ENCODE measurements at regions not wholly inside any gene's neighbourhood (a gene's known extent, or its start where the extent isn't known, plus 50 kb on each side); places are given as distances from the start of the nearest gene placed in this dataset.
"Not testable (repeated sequence)": the region's sequence is repeated elsewhere in the genome, so short reads cannot be mapped to it uniquely, and the experiment has no call there.

DNA sequence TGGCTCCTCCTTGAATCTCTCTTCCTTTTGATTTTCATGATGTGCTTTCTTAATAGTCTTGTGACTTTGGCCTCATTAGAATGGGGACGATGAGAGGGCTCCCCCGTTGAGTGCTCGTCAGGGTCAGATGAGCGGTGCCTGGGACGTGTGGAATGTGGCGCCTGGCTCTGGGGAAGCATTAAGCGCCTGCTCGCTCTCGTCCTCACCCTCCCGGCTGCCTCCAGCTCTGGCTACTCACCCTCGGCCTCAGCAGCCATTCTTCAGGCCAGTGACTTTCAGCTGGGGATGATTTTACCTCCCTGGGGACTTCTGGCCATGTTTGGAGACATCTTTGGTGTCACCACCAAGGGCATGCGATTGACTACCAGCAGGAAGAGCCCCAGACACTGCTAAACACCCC lies 69.7 kb downstream of the RPS6KA4 start:
- intact Hi-C loops (cut with micrococcal nuclease): no loop called here
- ATAC-seq: no peak

DNA sequence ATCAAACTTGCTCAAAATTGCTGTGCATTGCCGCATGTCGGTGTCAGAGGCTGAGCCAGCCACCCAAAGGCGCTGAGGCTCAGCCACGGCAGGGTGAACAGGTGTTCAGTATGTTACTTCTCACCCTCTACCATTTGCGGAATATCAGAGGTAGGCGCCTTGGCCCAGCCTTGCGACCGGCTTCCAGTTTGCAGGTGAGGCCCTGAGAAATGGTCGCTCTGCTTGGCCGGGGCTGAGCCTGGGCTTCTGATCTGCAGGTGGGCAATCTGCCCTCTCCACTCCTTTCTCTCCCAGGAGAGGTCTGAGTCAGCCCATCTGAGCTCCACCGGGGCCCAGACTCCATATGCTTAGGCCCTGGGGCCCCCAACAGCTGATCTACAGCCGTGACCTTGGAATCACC lies 71.0 kb downstream of the RPS6KA4 start:
- intact Hi-C loops (cut with micrococcal nuclease): no loop called here
- no peak for DNase-seq
- no peak for ATAC-seq

More for the DNA sequence above, 69.7 kb downstream of the RPS6KA4 start:
- DNase-seq: no peak

DNA sequence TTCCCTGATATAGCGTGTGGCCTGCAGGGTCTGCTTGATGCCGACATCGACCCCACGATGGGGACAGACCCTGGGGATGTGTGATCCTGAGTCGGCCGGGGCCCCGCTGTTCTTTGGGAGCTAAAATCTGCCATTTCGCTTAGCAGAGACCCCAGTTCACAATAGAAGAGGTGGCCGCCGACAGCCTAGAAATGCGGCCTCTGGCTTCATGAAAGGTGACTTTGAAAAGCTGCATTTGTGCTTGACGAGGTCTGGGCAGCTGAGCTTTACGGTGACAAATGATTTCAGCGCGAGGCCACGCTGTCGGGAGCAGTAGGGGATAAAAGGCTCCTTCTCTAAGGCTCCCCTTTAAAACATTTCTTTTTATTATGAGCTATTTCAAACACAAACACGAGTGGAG lies 71.7 kb downstream of the RPS6KA4 start:
- ATAC-seq (no peak), DNase-seq (no peak)
- intact Hi-C loops (cut with micrococcal nuclease): no loop called here

DNA sequence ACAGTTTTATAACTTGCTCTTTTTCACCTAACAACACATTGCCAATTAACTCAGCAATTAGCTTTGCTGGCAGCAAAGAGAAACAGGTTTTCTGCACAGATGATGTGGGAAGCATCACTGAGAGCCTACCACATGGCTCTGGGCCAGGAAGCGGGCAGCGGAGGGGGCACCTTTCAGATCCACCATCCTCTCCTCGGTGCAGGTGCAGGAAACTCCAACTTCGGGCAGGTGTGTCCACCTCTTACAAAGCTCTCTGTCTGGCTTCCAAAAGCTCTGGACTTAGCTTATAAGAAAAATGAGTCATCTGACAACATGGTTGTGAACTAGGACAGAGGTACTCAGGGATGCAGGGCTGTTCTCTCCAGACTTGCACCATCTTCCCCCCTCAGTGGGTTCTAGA lies 77.0 kb downstream of the RPS6KA4 start:
- intact Hi-C loops (cut with micrococcal nuclease): no loop called here
- DNase-seq (no peak), ATAC-seq (no peak)

DNA sequence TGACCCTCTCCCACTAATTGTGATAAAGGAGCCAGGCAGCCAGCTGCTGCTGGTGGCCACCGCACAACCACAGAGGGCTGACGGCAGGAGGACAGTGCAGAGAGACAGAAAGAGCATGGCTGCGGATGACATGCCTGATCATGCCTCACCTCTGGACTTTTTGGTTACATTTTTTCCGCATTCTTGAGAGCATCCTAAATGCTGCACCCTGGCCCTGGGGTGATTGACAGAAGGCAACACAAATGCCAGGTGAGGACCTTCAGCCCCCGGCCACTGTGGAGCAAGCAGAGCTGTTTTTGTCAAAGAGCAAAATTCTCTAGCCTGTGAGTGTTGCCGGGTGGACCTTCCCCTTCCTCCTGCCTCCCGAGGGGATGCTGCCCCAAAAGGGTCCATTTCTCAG lies 78.5 kb downstream of the RPS6KA4 start:
- ATAC-seq: no peak
- intact Hi-C loops (cut with micrococcal nuclease): no loop called here
- no peak for DNase-seq

DNA sequence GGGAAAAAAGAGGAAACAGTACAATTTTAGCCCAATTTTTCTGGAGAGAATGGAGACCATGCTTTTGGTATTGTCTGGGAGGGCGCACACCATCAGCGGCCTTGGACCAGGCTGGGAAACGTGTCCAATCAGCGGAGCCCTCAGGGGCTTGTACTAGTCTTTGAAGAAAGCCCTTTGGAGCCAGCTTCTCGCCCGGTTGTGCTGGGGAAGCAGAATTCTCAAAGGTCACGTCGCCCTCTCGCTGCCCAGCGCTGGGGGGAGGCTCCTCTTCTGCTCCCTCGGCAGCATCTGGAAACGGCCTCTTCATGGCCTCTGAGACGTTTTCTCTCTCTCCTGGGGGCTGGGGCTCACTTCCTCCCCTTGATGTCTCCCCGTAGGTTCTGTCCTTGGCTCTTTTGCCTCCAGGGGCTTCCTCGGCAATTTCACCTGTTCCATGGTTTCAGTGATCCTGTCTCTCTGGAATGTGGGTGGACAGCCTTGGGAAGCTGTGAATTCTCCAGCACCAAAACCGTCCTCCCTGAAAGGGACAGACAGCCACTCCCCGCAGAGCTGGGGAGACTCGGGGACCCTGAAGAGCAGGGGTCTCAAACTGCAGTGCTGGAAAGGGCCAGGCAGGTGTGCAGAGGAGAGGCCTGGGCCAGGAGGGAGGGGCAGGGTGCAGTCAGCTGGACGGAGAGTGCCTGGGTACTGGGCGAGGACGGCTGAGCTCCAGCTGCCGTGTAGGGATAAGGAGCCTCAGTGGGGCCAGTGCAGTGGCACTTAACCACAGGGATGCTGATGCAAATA lies 80.2 kb downstream of the RPS6KA4 start:
- intact Hi-C loops (cut with micrococcal nuclease): no loop called here
- ATAC-seq (no peak), DNase-seq (no peak)

DNA sequence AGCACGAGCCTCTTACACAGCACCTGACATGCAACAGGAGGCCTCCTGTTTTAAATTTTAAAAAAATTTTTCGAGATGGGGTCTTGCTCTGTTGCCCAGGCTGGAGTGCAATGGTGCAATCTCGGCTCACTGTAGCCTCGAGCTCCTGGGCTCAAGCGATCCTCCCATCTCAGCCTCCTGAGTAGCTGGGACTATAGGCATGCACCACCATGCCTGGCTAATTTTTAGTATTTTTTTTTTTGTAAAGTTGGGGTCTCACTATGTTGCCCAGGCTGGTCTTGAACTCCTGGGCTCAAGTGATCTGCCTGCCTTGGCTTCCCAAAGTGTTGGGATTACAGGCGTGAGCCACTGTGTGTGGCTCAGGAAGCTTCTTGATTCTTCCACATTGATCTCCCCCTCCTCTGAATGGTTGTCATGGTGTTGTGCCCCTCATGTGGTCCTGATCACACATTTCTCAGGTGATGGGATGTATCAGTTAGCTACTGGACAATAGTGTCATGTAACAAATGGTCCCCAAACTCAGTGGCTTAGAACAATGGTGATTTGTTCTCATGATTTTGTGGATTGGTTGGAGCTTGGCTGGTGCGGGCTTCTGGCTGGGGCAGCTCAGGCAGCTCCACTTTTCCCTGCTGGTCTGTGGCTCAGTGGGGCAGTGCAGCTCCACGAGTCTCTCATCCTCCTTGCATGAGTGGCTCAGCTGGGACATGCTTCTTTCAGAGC lies 81.0 kb downstream of the RPS6KA4 start:
- ATAC-seq; DNase-seq; intact Hi-C loops (cut with micrococcal nuclease): not testable (repeated sequence)

DNA sequence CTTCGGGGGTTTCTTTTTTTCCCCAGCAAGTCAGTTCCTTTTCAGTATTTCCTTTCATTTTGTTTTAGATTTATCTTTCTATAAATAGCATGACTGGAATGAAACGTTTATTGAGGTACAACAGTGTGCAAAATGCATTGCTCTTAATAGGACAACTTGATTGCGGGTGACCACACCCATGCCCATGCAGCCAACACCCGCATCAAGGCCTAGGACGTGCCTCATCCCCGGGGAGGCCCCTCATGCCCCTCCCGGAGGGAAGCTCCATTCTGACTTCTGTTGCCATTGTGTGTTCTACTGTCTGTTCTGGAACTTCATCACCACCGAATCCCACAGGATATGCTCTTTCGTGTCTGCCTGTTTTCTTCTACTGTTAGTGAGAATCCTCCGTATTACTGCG lies 82.2 kb downstream of the RPS6KA4 start:
- ATAC-seq: no peak
- no peak for DNase-seq
- intact Hi-C loops (cut with micrococcal nuclease): no loop called here

DNA sequence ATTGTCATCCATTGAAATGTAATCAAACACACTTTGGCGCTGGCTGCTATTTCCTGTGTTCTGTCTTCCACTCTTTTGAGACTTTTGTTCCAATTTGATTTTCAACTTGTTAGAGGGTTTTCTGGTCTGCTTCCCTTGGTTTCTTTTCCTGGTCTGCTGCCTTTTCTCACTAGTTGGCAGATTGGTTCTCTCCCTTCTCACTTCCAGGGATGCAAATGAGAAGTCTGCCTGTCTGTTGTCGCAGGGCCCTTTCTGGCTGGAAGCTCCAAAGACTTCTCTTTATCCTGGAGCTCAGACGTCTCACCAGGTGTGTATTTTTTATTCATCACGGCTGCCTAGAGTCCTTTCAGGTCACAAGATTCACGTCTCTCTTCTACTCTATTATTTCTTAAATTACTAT lies 84.0 kb downstream of the RPS6KA4 start:
- intact Hi-C loops (cut with micrococcal nuclease): no loop called here
- ATAC-seq (no peak), DNase-seq (no peak)

DNA sequence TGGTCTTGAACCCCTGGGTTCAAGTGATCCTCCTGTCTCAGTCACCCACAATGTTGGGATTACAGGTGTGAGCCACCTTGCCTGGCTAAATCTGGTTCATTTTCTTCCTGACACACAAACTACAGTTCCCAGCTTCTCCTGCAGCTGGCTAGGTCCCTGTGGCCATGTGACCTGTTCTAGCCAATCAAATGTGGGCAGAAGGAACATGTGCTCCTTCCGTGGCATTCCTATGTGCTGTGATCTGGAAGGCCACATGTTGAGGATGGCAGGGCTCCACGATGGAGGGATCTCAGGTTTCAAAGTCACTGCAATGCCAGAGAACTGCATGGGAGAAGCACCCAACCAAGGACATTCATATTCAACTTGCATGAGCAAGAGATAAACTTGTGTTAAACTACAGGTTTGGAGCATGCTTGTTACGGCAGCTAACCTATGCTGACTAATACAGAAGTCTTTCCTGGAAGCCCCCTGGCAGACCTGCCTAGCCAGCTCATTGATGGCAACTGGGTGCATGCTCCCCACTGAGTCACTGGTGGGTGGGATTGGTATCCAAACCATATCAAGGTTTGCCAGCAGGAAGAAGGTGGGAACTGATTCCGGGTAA lies 86.0 kb downstream of the RPS6KA4 start:
- ATAC-seq: no peak
- intact Hi-C loops (cut with micrococcal nuclease): no loop called here
- no peak for DNase-seq

DNA sequence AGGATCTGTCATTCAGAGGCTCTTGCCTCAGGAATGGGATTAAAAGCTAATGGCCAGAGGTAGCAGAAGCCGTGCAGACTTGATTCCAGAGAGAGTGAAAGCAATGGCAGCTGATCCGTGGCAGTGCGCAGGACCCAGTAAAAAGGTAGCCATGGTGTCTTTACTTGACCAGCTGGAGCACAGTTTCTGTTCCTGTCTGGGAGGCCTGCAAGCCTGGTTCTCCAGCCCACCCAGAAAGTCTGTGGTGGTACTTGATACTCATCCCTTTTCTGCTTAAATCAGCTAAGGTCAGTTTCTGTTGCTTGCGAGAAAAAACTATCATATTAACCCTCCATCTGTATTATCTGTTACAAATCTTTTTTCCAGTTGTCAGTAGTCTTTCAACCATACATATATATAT lies 86.7 kb downstream of the RPS6KA4 start:
- DNase-seq (no peak), ATAC-seq (no peak)
- intact Hi-C loops (cut with micrococcal nuclease): no loop called here

DNA sequence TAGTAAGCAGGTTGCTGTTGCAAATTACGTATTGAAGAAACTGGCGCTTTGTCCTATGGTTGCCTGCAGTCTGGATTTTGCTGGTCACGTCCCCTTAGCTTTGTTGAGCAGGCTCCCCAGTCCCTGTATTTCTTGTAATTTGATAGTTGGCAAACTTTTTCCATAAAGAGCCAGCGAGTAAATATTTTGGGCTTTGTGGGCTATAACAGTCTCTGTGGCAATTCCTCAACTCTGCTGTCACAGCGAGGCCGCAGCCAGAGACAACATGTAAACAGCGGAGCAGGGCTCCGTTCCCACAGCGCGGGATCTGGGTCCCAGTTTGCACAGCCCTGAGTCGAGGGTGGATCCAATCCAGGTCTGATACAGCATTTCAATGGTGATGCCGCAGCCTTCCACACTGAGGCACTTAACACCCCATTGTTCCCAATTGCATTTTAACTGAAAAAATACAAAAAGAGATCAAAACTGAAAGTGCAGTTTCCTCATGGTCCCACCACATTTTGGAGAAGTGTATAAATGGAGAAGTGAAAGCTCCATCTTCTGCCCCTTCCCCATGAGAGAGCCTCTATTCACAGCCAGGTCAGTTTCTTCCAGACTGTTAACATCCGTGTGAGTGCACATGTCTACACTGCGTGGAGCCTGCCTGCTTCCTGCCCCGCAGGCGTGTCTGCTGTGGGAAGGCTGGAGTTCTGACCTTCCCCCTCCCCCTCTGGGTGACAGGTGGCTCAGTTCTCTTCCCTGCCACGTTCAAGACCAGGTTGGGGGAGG lies 89.1 kb downstream of the RPS6KA4 start:
- intact Hi-C loops (cut with micrococcal nuclease): no loop called here
- peak; percentile 41 for DNase-seq
- peak; percentile 63 for ATAC-seq

DNA sequence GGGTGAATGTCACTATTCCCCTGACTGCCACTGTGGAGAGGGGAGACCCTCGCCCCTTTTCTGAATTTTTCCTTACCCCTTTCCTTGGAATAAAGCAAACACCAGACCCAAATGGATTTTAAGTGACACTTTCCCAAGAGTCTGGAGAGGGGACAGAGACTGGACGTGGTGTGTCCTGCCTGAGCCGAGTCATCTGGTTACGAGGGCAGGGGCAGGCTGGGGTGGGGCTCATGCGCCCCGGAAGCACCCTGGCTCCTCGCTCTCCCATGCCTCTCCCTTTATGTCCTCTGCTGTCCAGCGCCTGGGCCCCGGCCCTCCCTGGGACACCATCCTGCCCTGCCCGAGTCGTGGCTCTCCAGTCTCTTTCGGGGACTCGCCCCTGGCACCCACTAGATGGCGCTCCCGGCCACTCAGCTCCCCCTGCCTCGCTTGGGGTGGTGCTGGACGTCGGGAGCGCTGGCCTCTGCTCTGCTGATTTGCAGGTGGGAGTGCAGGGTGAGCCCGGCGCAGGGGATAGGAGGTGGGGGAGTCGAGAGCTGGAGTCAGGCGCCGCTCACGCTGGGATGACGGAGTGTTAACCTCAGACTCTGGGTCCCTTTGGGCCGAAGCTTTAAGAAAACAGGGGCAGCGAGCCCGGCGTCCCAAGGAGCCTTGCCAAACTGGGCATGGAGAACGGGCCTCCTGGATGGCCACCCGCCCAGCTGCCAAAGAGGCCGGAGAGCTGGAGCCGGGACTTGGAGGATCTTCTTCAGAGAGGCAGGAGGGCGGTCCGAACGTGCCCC lies 89.8 kb downstream of the RPS6KA4 start:
- DNase-seq: peak; percentile 89
- intact Hi-C loops (cut with micrococcal nuclease): no loop called here
- ATAC-seq: peak; percentile 98

DNA sequence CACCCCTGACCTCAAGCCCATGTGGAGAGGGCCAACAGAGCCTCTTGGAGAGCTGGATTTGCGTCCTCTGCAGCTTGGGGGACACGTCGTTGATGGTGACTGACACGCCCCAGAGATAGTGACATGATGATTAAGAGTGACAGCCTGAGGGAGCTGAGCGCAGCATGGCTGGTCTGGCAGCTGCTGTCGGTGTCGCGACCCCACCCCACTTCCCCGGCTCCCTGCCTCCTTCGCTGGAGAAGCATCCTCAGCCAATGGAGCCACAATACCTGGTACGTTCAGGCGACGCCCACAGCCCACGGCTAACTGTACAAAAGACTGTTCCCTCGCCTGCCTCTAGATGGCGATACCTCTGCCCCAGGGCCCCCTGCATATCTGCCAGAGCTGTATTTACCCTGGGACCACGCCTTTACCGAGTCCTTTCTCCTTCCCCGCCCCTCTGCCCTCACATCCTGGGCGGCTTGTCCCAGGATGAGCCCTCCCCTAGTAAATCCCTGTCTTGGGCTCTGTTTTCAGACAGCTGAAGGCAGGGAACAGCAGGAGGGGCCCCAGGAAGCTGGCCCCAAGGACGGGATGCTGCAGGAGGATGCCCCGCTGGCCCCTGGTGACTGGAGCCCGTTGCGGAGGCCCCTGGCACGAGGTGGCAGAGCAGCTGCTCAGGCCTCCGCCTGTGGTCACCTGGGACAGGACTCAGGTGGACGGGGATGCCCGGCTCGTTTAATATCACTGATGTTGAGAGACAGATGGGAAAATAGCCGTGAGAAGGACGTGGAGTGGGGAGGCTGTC lies 90.6 kb downstream of the RPS6KA4 start:
- intact Hi-C loops (cut with micrococcal nuclease): no loop called here
- ATAC-seq: peak; percentile 87
- DNase-seq: peak; percentile 54

DNA sequence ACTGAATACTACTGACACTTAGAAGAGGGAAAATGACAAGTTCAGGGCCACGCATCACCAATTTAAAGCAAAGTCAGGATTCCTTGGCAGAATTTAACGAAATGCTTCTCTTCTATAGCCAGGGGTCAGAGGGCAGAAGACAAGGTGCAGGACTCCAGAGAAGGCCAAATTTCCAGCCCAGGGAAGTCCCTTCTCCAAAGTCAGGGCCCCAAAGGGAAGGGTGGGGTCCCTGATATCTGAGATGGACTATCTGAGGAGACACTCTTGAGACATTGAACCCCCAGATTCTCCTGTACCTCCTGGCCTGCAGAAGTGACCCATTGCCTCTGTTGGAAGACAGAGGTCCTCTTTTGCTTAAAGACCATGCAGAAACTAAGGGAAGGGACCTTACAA lies 91.2 kb downstream of the RPS6KA4 start:
- ATAC-seq (no peak), DNase-seq (no peak)
- intact Hi-C loops (cut with micrococcal nuclease): no loop called here

DNA sequence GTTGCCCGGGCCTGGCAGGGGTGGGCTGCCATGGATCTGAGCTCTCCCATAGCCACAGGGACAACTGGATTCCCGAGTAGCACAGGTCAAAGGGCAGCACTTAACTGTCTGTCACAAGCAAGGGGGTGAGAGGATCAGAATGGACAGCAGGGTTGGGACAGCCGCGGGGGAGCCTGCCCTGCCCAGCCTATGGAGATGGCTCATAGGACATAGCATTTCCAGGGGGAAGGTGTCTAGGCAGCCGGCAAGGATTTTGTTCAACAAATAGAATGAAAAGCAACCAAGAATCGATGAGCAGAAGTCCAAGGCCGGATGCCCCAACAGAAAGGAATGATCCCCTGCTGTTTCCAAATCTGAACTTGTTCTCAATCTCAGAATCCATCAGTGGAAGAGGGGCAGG lies 92.9 kb downstream of the RPS6KA4 start:
- ATAC-seq: no peak
- intact Hi-C loops (cut with micrococcal nuclease): no loop called here
- DNase-seq: no peak

DNA sequence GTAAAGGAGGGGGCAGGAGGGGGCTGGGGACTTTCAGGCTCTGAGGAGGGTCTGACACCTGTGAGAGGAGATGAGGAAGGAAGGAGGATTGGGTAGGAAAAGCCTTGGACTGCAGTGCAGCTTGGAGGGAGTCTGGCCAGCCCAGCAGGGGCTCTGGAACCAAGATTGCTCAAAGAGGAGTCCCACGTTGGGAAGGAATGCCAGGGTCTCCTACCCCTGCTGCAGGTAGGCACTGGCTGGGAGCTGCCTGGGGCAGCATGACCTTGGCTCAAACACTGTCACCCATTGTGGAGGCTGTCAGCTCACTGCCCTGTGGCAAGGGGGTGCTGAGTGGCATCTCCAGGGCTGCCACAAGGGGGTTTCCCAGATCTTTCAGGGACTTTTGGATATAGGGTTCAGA lies 94.5 kb downstream of the RPS6KA4 start:
- ATAC-seq (no peak), DNase-seq (no peak)
- intact Hi-C loops (cut with micrococcal nuclease): no loop called here
